Neural cell (in vitro differentiated cells): ENCODE measurements at regions not wholly inside any gene's neighbourhood (a gene's known extent, or its start where the extent isn't known, plus 50 kb on each side); places are given as distances from the start of the nearest gene placed in this dataset.

Experiments
- H2AFZ ChIP-seq: fragments of 200-600, 300-800 bp; sonication (generic), shearing (Covaris generic); 2 replicates; pipeline ENCODE4 v1.6.0; 2014; ENCODE audit warnings: low read depth, mild to moderate bottlenecking, antibody characterized with exemption, low read length, moderate library complexity
- H3F3A ChIP-seq: fragments of 200-600 bp; shearing (Covaris generic); 2 replicates; pipeline ENCODE4 v1.6.1; 2016; ENCODE audit warnings: mild to moderate bottlenecking, moderate library complexity, mixed read lengths, antibody characterized with exemption, low read length; ENCODE audit not compliant: insufficient read depth, poor library complexity, severe bottlenecking
- H3K27ac ChIP-seq: fragments of 200-600, 300-800 bp; sonication (generic), shearing (Covaris generic); 2 replicates; pipeline ENCODE4 v1.5.1; 2014; ENCODE audit warnings: mild to moderate bottlenecking, low read length, moderate library complexity
- H3K27me3 ChIP-seq: fragments of 300-800, 200-600 bp; sonication (generic), shearing (Covaris generic); 2 replicates; pipeline ENCODE4 v1.6.0; 2014; ENCODE audit warnings: mild to moderate bottlenecking, low read depth, low read length, moderate library complexity; ENCODE audit not compliant: insufficient read depth
- H3K36me3 ChIP-seq: fragments of 300-800, 200-600 bp; sonication (generic), shearing (Covaris generic); 2 replicates; pipeline ENCODE4 v1.5.1; 2014; ENCODE audit warnings: mild to moderate bottlenecking, antibody characterized with exemption, low read length, moderate library complexity; ENCODE audit not compliant: insufficient read depth
- H3K4me2 ChIP-seq: fragments of 300-800, 200-600 bp; sonication (generic), shearing (Covaris generic); 2 replicates; pipeline ENCODE4 v1.6.0; 2014; ENCODE audit warnings: mild to moderate bottlenecking, low read length
- H3K4me3 ChIP-seq: fragments of 300-800, 200-600 bp; sonication (generic), shearing (Covaris generic); 2 replicates; pipeline ENCODE4 v1.5.1; 2014; ENCODE audit warnings: mild to moderate bottlenecking, low read length, moderate library complexity
- H3K79me2 ChIP-seq: fragments of 200-600 bp; shearing (Covaris generic); replicated peaks from 2 replicates; pipeline ENCODE4 v1.6.0; 2014; ENCODE audit warnings: mild to moderate bottlenecking, low read length, moderate library complexity; ENCODE audit not compliant: insufficient read depth
- H3K9ac ChIP-seq: fragments of 300-800, 200-600 bp; sonication (generic), shearing (Covaris generic); 2 replicates; pipeline ENCODE4 v1.6.1; 2016; ENCODE audit warnings: mild to moderate bottlenecking, low read length, mixed read lengths
- H3K9me2 ChIP-seq: fragments of 200-600 bp; shearing (Covaris generic); 2 replicates; pipeline ENCODE4 v1.6.1; 2016; ENCODE audit warnings: mild to moderate bottlenecking, low read length, mixed read lengths; ENCODE audit not compliant: insufficient read depth
- H3K9me3 ChIP-seq: fragments of 200-600, 300-800 bp; sonication (generic), shearing (Covaris generic); 2 replicates; pipeline ENCODE4 v1.6.1; 2016; ENCODE audit warnings: mild to moderate bottlenecking, mixed run types, low read length, moderate library complexity, mixed read lengths
- H4K20me1 ChIP-seq: fragments of 200-600 bp; shearing (Covaris generic); 2 replicates; pipeline ENCODE4 v1.6.1; 2016; ENCODE audit warnings: mild to moderate bottlenecking, mixed run types; ENCODE audit not compliant: insufficient read depth
- EP300 ChIP-seq: fragments of 450-650 bp; conservative IDR thresholded peaks from 2 replicates; pipeline ENCODE4 v1.6.1; 2014; ENCODE audit warnings: antibody characterized with exemption, mild to moderate bottlenecking, moderate library complexity; ENCODE audit not compliant: poor library complexity, severe bottlenecking
- EZH2 ChIP-seq: fragments of 200-600, 300-800 bp; shearing (Covaris generic), sonication (generic); IDR thresholded peaks from 2 replicates; pipeline ENCODE4 v1.6.1; 2014; ENCODE audit warnings: antibody characterized with exemption, low read length, borderline replicate concordance, mild to moderate bottlenecking; ENCODE audit not compliant: insufficient read depth, poor library complexity, severe bottlenecking
- MXI1 ChIP-seq: fragments of 450-650 bp; conservative IDR thresholded peaks from 2 replicates; pipeline ENCODE4 v1.6.1; 2014; ENCODE audit warnings: antibody characterized with exemption, mild to moderate bottlenecking; ENCODE audit not compliant: poor library complexity, severe bottlenecking
- POLR2AphosphoS5 ChIP-seq: IDR thresholded peaks from 2 replicates; pipeline ENCODE4 v1.6.1; 2012
- RAD21 ChIP-seq: fragments of 450-650 bp; conservative IDR thresholded peaks from 2 replicates; pipeline ENCODE4 v1.6.1; 2014; ENCODE audit warnings: antibody characterized with exemption, mild to moderate bottlenecking, moderate library complexity
- SMC3 ChIP-seq: fragments of 450-650 bp; conservative IDR thresholded peaks from 2 replicates; pipeline ENCODE4 v1.6.1; 2014; ENCODE audit warnings: antibody characterized with exemption, mild to moderate bottlenecking, moderate library complexity; ENCODE audit not compliant: poor library complexity
- TAF1 ChIP-seq: IDR thresholded peaks from 2 replicates; pipeline ENCODE4 v1.6.1; 2012; ENCODE audit warnings: low read depth
- TF ChIP-seq, protein P1 (sequence below): fragments of 450-650 bp; IDR thresholded peaks from 2 replicates; pipeline ENCODE4 v1.5.1; 2014; ENCODE audit warnings: antibody characterized with exemption, mild to moderate bottlenecking, moderate library complexity; ENCODE audit not compliant: poor library complexity, severe bottlenecking
- TF ChIP-seq, protein P2 (sequence below): IDR thresholded peaks from 2 replicates; pipeline ENCODE4 v1.6.1; 2012; ENCODE audit warnings: borderline replicate concordance

DNA sequence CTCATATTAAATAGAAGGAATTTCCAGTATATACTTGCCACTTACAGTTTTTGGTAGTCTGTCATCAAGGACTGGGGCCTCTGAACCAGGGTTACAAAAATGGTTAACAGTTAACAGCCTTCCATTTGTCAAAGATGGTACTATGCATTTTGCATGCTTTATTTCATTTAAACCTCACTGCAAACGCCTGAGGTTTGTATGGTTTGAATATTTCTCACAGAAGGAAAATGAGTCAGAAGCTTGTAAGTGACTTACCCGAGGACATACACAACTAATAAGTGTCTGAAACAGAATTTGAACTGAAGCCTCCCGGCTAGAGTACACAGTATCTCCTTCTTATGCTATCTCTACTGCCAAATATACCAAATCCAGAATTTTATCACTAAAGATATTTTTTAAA, 1593.5 kb upstream of the ACVR2A start:
- no peaks in the 10 kb centered on the region for H4K20me1 ChIP-seq
- no peaks in the 10 kb centered on the region for H3K9me3 ChIP-seq
- H3K79me2 ChIP-seq, result no peaks in the 10 kb centered on the region
- no peaks in the 10 kb centered on the region for H3K27me3 ChIP-seq
- H3K36me3 ChIP-seq, result no peaks in the 10 kb centered on the region
- TF ChIP-seq RAD21, result no peak
- TF ChIP-seq, protein P1, sequence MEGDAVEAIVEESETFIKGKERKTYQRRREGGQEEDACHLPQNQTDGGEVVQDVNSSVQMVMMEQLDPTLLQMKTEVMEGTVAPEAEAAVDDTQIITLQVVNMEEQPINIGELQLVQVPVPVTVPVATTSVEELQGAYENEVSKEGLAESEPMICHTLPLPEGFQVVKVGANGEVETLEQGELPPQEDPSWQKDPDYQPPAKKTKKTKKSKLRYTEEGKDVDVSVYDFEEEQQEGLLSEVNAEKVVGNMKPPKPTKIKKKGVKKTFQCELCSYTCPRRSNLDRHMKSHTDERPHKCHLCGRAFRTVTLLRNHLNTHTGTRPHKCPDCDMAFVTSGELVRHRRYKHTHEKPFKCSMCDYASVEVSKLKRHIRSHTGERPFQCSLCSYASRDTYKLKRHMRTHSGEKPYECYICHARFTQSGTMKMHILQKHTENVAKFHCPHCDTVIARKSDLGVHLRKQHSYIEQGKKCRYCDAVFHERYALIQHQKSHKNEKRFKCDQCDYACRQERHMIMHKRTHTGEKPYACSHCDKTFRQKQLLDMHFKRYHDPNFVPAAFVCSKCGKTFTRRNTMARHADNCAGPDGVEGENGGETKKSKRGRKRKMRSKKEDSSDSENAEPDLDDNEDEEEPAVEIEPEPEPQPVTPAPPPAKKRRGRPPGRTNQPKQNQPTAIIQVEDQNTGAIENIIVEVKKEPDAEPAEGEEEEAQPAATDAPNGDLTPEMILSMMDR, result no peak
- no peak for TF ChIP-seq EZH2
- TF ChIP-seq MXI1, result no peak
- no peak for TF ChIP-seq TAF1
- no peak for TF ChIP-seq SMC3
- no peak for TF ChIP-seq POLR2AphosphoS5
- no peak for TF ChIP-seq EP300
- TF ChIP-seq, protein P2, sequence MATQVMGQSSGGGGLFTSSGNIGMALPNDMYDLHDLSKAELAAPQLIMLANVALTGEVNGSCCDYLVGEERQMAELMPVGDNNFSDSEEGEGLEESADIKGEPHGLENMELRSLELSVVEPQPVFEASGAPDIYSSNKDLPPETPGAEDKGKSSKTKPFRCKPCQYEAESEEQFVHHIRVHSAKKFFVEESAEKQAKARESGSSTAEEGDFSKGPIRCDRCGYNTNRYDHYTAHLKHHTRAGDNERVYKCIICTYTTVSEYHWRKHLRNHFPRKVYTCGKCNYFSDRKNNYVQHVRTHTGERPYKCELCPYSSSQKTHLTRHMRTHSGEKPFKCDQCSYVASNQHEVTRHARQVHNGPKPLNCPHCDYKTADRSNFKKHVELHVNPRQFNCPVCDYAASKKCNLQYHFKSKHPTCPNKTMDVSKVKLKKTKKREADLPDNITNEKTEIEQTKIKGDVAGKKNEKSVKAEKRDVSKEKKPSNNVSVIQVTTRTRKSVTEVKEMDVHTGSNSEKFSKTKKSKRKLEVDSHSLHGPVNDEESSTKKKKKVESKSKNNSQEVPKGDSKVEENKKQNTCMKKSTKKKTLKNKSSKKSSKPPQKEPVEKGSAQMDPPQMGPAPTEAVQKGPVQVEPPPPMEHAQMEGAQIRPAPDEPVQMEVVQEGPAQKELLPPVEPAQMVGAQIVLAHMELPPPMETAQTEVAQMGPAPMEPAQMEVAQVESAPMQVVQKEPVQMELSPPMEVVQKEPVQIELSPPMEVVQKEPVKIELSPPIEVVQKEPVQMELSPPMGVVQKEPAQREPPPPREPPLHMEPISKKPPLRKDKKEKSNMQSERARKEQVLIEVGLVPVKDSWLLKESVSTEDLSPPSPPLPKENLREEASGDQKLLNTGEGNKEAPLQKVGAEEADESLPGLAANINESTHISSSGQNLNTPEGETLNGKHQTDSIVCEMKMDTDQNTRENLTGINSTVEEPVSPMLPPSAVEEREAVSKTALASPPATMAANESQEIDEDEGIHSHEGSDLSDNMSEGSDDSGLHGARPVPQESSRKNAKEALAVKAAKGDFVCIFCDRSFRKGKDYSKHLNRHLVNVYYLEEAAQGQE, result no peak
- no peak overlapping the region for H3K27ac ChIP-seq
- H3K4me3 ChIP-seq, result no peak overlapping the region
- no peaks in the 10 kb centered on the region for H3K9me2 ChIP-seq
- H3K4me2 ChIP-seq, result no peak overlapping the region
- H3K9ac ChIP-seq, result no peak overlapping the region
- H3F3A ChIP-seq, result no peaks in the 10 kb centered on the region
- H2AFZ ChIP-seq, result no peak overlapping the region

DNA sequence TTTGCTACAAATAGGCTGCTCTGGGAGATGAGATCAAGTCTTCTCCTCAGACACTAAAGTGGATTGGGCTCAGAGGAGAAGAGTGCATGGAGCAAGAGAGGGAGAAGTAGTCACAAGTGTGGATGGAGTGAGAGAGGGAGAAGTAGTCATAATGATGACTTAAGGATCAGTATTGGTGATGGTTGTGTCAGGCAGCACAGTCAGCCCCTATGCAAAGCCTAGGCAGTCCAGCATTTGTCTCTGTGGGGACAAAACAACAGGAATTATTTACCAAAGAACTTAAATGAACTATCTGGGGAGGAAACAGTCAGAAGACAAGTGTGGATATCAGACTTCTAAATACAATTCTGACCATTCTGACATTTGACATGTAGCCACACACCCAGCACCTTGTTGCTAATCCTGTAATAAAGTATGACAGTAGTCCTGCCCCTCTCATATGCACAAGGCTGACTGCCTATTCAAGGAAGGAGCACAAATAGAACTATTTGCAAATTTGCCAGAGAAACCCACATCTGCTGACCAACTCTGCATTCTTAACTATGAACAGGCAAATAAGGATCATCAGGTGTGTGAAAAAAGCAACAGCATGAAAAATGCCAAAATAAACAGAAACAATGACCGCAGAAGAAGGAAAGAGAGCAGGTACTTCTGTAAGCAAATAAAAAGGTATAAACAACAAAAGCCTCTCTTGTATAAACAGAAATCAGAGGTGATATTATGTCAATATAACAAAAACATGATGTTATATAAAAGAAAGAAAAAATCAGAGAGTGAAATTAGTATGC, 1597.9 kb upstream of the ACVR2A start:
- no peak overlapping the region for H3K4me3 ChIP-seq
- H2AFZ ChIP-seq, result no peak overlapping the region
- H3K9ac ChIP-seq, result no peak overlapping the region
- no peaks in the 10 kb centered on the region for H3K79me2 ChIP-seq
- no peaks in the 10 kb centered on the region for H3K9me2 ChIP-seq
- no peaks in the 10 kb centered on the region for H3F3A ChIP-seq
- H3K27ac ChIP-seq, result no peak overlapping the region
- H4K20me1 ChIP-seq, result no peaks in the 10 kb centered on the region
- no peaks in the 10 kb centered on the region for H3K9me3 ChIP-seq
- no peaks in the 10 kb centered on the region for H3K36me3 ChIP-seq
- no peaks in the 10 kb centered on the region for H3K27me3 ChIP-seq
- no peak overlapping the region for H3K4me2 ChIP-seq
- TF ChIP-seq, protein P1, result no peak
- TF ChIP-seq SMC3 (no peak), TAF1 (no peak), RAD21 (no peak), EP300 (no peak), MXI1 (no peak), POLR2AphosphoS5 (no peak), EZH2 (no peak)
- TF ChIP-seq, protein P2, result no peak
